Transverse colon (tissue), 4 donors: ENCODE measurements at regions not wholly inside any gene's neighbourhood (a gene's known extent, or its start where the extent isn't known, plus 50 kb on each side); places are given as distances from the start of the nearest gene placed in this dataset.
A peak's percentile ranks its signal among the peaks of the same experiment; 100 is the strongest.

Experiments
- DNase-seq: peaks from one replicate; pipeline ENCODE4 v3.0.0-alpha.2; 2019
- H3K27ac ChIP-seq, 4 donors: fragments of 200-600 bp; sonication (generic); 2 replicates each; pipeline ENCODE4 v1.5.1; 2016 to 2018; ENCODE audit warnings: inconsistent platforms in 4 of 4
- H3K27me3 ChIP-seq: fragments of 200-600 bp; sonication (generic); 2 replicates; pipeline ENCODE4 v1.5.1; 2017; ENCODE audit warnings: inconsistent platforms
- H3K36me3 ChIP-seq, 4 donors: fragments of 200-600 bp; sonication (generic); 2 replicates each; pipeline ENCODE4 v1.5.1; 2017 to 2019; ENCODE audit warnings: inconsistent platforms in 4 of 4
- H3K4me1 ChIP-seq, 4 donors: fragments of 200-600 bp; sonication (generic); 2 replicates each; pipeline ENCODE4 v1.5.1; 2017 to 2020; ENCODE audit warnings: inconsistent platforms in 4 of 4
- H3K4me3 ChIP-seq, 4 donors: fragments of 200-600 bp; sonication (generic); 1 replicate in 1 of 4; 2 replicates in 3 of 4; pipeline versions ENCODE4 v1.5.1 to v1.6.1; 2017 to 2019; ENCODE audit warnings: inconsistent platforms in 4 of 4
- H3K9me3 ChIP-seq, 2 donors: fragments of 200-600 bp; sonication (generic); 2 replicates each; pipeline ENCODE4 v1.5.1; 2017 to 2019; ENCODE audit warnings: inconsistent platforms in 2 of 2
- EP300 ChIP-seq: sonication (generic); formaldehyde crosslinking; IDR thresholded peaks from one replicate; pipeline ENCODE4 v1.6.1; 2017; ENCODE audit warnings: antibody characterized with exemption, low read depth
- POLR2A ChIP-seq: fragments of 450-650 bp; IDR thresholded peaks from one replicate; pipeline ENCODE4 v1.6.1; 2016; ENCODE audit warnings: antibody characterized with exemption, mild to moderate bottlenecking, moderate library complexity
- POLR2AphosphoS5 ChIP-seq, 3 donors: sonication (generic); formaldehyde crosslinking; IDR thresholded peaks; one replicate each; pipeline ENCODE4 v1.6.1; 2016; ENCODE audit warnings: antibody characterized with exemption in 3 of 3
- whole genome bisulfite sequencing, 2 donors: methylation state at CpG; one replicate each; pipeline ENCODE4 v1.1.5; 2018; ENCODE audit warnings: low coverage in 1 of 2; 5-methylcytosine and 5-hydroxymethylcytosine counted together
- in situ Hi-C, 4 donors: fragments of 200-750 bp; cut with MboI; loops; one replicate each; pipeline versions ENCODE4 v1.15.0 to v1.15.1; 2017; ENCODE audit warnings: low sequenced_read_pairs in 3 of 4, low pct_ligation_motif_present in 1 of 4, low pct_unique_long_range_greater_than_20kb in 1 of 4
- intact Hi-C: fragments of 100-400 bp; cut with DNase I; formaldehyde crosslinking; loops from one replicate; pipeline ENCODE4 v1.15.1; 2023; ENCODE audit warnings: low total_unique reads
- TF ChIP-seq, protein P1 (sequence below), 5 experiments: fragments of 200-600 bp in 3 of 5; fragments of 450-650 bp in 2 of 5; sonication (generic) in 3 of 5; IDR thresholded peaks; 1 replicate in 2 of 5; 2 replicates in 3 of 5; pipeline ENCODE4 v1.5.1; 2016 to 2017; ENCODE audit warnings: antibody characterized with exemption in 5 of 5, inconsistent platforms in 3 of 5, mild to moderate bottlenecking in 2 of 5, moderate library complexity in 1 of 5

DNA sequence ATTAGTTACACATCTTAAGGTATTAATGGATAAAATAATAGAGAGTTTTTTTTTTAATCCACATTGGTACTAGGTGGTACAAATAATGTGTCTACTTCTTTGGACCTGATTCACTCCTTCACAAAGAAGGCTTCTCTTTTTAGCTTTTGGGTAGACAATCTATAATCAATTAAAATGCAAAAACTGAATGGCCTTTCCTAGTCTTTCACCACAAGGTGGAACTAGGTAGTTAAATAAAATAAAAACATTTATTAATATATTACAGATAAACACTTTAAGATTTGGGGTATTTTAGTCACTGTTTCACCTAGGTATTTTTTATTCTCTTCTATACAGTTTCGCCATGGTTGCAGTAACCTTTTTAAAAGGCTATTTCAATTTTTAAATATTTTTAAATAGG, 68.3 kb upstream of the DST start:
- WGBS, 2 donors, result 87 to 100% methylated on average over 1 of the region's 1 CpG
- Histone ChIP-seq H3K27ac (no peak overlapping the region), H3K27me3 (no peaks in the 10 kb centered on the region), H3K36me3 (no peaks in the 10 kb centered on the region), H3K4me1 (peaks cover 10 to 59% (median 24%) of the 10 kb centered on the region in 4 donors), H3K4me3 (no peak overlapping the region), H3K9me3 (no peaks in the 10 kb centered on the region)
- no peak for DNase-seq
- in situ Hi-C loops (loop anchor here in 2 of 4 donors (25.0 kb wide), 2 partner anchors 126 to 151 kb away; no protein-coding TSS in a partner anchor), intact Hi-C loops (no loop called here)
- TF ChIP-seq EP300 (no peak), POLR2AphosphoS5 (IDR thresholded peaks at IDR 0.05) (no peak), POLR2A (no peak)
- TF ChIP-seq, protein P1, sequence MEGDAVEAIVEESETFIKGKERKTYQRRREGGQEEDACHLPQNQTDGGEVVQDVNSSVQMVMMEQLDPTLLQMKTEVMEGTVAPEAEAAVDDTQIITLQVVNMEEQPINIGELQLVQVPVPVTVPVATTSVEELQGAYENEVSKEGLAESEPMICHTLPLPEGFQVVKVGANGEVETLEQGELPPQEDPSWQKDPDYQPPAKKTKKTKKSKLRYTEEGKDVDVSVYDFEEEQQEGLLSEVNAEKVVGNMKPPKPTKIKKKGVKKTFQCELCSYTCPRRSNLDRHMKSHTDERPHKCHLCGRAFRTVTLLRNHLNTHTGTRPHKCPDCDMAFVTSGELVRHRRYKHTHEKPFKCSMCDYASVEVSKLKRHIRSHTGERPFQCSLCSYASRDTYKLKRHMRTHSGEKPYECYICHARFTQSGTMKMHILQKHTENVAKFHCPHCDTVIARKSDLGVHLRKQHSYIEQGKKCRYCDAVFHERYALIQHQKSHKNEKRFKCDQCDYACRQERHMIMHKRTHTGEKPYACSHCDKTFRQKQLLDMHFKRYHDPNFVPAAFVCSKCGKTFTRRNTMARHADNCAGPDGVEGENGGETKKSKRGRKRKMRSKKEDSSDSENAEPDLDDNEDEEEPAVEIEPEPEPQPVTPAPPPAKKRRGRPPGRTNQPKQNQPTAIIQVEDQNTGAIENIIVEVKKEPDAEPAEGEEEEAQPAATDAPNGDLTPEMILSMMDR (IDR thresholded peaks at IDR 0.05), result no peak

DNA sequence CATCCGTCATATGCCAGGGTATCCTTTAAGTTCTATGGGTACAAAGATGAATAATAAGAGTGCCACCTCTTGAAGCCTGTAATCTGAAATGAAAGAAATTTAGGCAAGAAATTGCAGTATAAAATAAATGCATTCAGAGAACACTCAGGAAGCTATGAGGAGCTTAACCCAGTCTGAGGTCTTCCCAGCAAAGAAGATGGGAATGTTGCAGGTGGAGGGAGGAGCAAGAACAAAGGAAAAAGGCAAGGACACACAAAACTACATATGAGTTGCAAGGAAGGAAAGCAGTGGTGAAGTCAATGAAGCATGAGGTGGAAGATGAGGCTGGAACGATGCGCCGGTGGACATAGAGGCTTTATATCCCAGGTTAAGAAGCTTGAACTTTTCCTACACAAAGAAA, 67.0 kb upstream of the DST start:
- Histone ChIP-seq H3K4me3 (no peak overlapping the region), H3K27ac (peak overlapping the region in 3 of 4 donors; percentile 24 to 47 (median 27)), H3K9me3 (no peaks in the 10 kb centered on the region), H3K36me3 (no peaks in the 10 kb centered on the region), H3K4me1 (peaks cover 0 to 46% (median 13%) of the 10 kb centered on the region in 4 donors), H3K27me3 (no peaks in the 10 kb centered on the region)
- intact Hi-C loops, result no loop called here
- DNase-seq, result no peak
- WGBS, 2 donors, result 80 to 93% methylated on average over 4 of the region's 4 CpGs
- in situ Hi-C loops, result loop anchor here in 2 of 4 donors (25.0 kb wide), 2 partner anchors 128 to 153 kb away; no protein-coding TSS in a partner anchor
- TF ChIP-seq EP300, result no peak
- TF ChIP-seq, protein P1 (IDR thresholded peaks at IDR 0.05), result no peak
- no peak for TF ChIP-seq POLR2A
- no peak for TF ChIP-seq POLR2AphosphoS5 (IDR thresholded peaks at IDR 0.05)

GRCh38 chr6:56708810-56709597, 66.3 kb upstream of the DST start:
- H3K36me3 ChIP-seq, result no peaks in the 10 kb centered on the region
- H3K4me1 ChIP-seq, result peaks cover 0 to 40% (median 7%) of the 10 kb centered on the region in 4 donors
- DNase-seq, result no peak
- H3K27ac ChIP-seq, result peak overlapping the region; percentile 10 to 47 (median 26)
- H3K27me3 ChIP-seq, result no peaks in the 10 kb centered on the region
- TF ChIP-seq EP300 (no peak), POLR2AphosphoS5 (IDR thresholded peaks at IDR 0.05) (no peak)
- TF ChIP-seq, protein P1 (IDR thresholded peaks at IDR 0.05), result peak; percentile 65 to 71 (median 66)
- H3K9me3 ChIP-seq, result no peaks in the 10 kb centered on the region
- intact Hi-C loops, result no loop called here
- 37% methylated on average over 4 of the region's 4 CpGs for WGBS, 2 donors
- in situ Hi-C loops, result loop anchor here in 2 of 4 donors (25.0 kb wide), 2 partner anchors 128 to 153 kb away; no protein-coding TSS in a partner anchor
- H3K4me3 ChIP-seq, result no peak overlapping the region

GRCh38 chr6:56706981-56707726, 64.5 kb upstream of the DST start:
- in situ Hi-C loops, result loop anchor here in 2 of 4 donors (25.0 kb wide), 2 partner anchors 130 to 155 kb away; no protein-coding TSS in a partner anchor
- 52 to 68% methylated on average over 2 to 5 of the region's 5 CpGs for WGBS, 2 donors

More at GRCh38 chr6:56706981-56707726, 64.5 kb upstream of the DST start:
- H3K27me3 ChIP-seq, result no peaks in the 10 kb centered on the region
- H3K9me3 ChIP-seq, result no peaks in the 10 kb centered on the region
- peaks cover 0 to 26% (median 5%) of the 10 kb centered on the region in 4 donors for H3K4me1 ChIP-seq
- TF ChIP-seq EP300, result no peak
- TF ChIP-seq POLR2A, result no peak
- TF ChIP-seq POLR2AphosphoS5 (IDR thresholded peaks at IDR 0.05), result no peak
- TF ChIP-seq, protein P1 (IDR thresholded peaks at IDR 0.05), result no peak
- DNase-seq, result no peak
- H3K36me3 ChIP-seq, result no peaks in the 10 kb centered on the region
- no peak overlapping the region for H3K4me3 ChIP-seq
- peak overlapping the region; percentile 18 to 61 (median 33) for H3K27ac ChIP-seq
- intact Hi-C loops, result loop anchor here (2.0 kb wide), 1 partner anchor 50 kb away; no protein-coding TSS in a partner anchor
